ENCODE measurements at regions not wholly inside any gene's neighbourhood (a gene's known extent, or its start where the extent isn't known, plus 50 kb on each side); places are given as distances from the start of the nearest gene placed in this dataset.

DNA sequence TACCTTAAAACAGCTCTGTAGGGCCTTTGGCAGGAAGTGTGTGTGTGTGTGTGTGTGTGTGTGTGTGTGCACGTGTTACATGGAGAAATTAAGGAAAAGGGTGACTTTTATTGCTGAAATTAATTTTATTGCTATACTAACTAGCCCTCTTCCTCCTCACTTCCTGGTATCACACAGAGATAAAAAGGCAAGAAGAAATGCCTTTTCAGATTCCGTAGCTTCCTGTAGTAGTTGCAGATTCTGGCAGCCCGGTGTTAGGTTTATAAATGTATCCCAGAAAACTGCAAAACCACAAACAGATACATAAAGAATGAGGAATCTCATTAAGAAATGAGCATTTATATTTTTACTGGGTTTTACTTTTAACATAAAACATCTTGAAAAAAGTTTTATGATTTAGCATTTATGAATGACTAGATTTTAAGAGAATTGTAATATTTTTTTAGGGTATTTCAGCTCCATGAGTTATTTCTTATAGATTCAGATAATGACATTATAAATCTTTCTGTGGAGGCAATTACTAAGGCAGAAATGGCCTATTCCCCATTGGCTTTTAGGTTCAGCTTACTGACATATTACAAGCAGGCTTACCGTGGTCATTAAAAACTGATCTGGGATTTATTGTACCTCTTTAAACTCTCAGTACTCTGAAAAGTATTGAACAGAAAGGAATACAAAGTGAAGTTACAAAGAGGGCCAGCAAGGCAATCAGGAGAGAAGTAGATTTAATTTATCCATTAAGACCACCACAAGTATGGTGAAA lies 249.1 kb upstream of the TSHZ2 start:
- CTCF ChIA-PET (ENCODE audit: partially characterized antibody), result no interaction called here
- Histone ChIP-seq H3K4me1 (ENCODE audit: insufficient read depth, low read length) (no peaks in the 10 kb centered on the region), H3K9me3 (ENCODE audit: control insufficient read depth in 1 of 2, low read length in 2 of 2) (no peaks in the 10 kb centered on the region), H3K27ac (ENCODE audit: low read depth, low read length) (no peak overlapping the region), H3K36me3 (ENCODE audit: insufficient read depth, low read length) (no peaks in the 10 kb centered on the region), H3K27me3 (ENCODE audit: insufficient read depth, low read length) (no peaks in the 10 kb centered on the region), H3K4me3 (ENCODE audit: low read length in 2 of 2) (no peak overlapping the region)
- intact Hi-C loops (cut with micrococcal nuclease), result no loop called here
- no peak for DNase-seq
- POLR2A ChIA-PET (ENCODE audit: partially characterized antibody), result no interaction called here
- Mint-ChIP-seq H3K27me3 (peaks cover 0 to 1% of the 10 kb centered on the region in 2 donors), H3K27ac (peak overlapping the region in 1 of 7 donors; percentile 71), H3K4me1 (no peaks in the 10 kb centered on the region), H3K4me3 (no peak overlapping the region), H3K36me3 (no peaks in the 10 kb centered on the region), H3K9me3 (peaks cover 0 to 3% (median 0%) of the 10 kb centered on the region in 8 donors)

DNA sequence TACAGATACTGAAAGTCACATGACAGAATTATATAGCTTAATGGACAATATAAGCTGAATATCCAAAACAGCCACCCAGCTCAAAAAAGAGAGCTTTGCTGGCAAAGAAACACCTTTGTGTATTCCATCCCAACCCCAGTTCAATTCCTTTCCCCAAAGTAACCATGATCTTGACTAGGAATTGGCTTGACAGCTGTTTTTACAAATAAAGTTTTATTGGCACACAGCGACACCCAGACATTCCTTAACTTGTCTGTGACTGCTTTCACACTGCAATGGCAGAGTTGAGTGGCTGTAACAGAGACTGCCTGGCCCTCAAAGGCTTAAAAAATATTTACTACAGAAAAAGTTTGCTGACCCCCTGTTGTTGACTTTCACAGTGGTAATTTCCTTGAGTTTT lies 264.0 kb upstream of the TSHZ2 start:
- ChIA-PET CTCF (ENCODE audit: partially characterized antibody) (no interaction called here), POLR2A (ENCODE audit: partially characterized antibody) (no interaction called here)
- H3K4me3 Mint-ChIP-seq, result no peak overlapping the region
- H3K27ac Mint-ChIP-seq, result no peak overlapping the region
- no peaks in the 10 kb centered on the region for H3K4me1 Mint-ChIP-seq
- no peaks in the 10 kb centered on the region for H3K27me3 ChIP-seq (ENCODE audit: insufficient read depth, low read length)
- no peak overlapping the region for H3K27ac ChIP-seq (ENCODE audit: low read depth, low read length)
- no peaks in the 10 kb centered on the region for H3K9me3 ChIP-seq (ENCODE audit: control insufficient read depth in 1 of 2, low read length in 2 of 2)
- H3K36me3 Mint-ChIP-seq, result no peaks in the 10 kb centered on the region
- H3K36me3 ChIP-seq (ENCODE audit: insufficient read depth, low read length), result no peaks in the 10 kb centered on the region
- H3K9me3 Mint-ChIP-seq, result peaks cover 0 to 5% (median 0%) of the 10 kb centered on the region in 8 donors
- no peaks in the 10 kb centered on the region for H3K4me1 ChIP-seq (ENCODE audit: insufficient read depth, low read length)
- no peak overlapping the region for H3K4me3 ChIP-seq (ENCODE audit: low read length in 2 of 2)
- intact Hi-C loops (cut with micrococcal nuclease), result no loop called here
- no peaks in the 10 kb centered on the region for H3K27me3 Mint-ChIP-seq
- no peak for DNase-seq

DNA sequence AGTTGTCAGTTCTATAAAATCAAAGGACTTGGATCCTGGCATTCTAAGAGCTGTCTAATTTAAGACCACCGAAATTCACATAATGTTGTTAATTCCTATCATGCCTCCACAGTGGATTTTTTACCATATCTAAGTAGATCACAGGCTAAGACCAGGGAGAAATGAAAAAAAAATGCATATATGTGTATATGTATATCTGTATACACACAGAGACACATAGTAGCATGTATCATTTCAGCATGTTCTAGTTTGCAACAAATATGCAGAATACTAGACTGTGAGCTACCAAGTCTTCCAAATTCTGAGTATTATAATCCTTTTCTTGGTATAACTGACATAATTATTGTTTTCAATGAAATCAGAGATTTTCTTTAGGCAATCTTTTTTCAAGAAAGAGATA lies 267.6 kb upstream of the TSHZ2 start:
- Mint-ChIP-seq H3K27ac (no peak overlapping the region), H3K4me3 (no peak overlapping the region), H3K4me1 (no peaks in the 10 kb centered on the region), H3K9me3 (peaks cover 0 to 5% (median 0%) of the 10 kb centered on the region in 8 donors), H3K27me3 (no peaks in the 10 kb centered on the region), H3K36me3 (no peaks in the 10 kb centered on the region)
- no peak overlapping the region for H3K27ac ChIP-seq (ENCODE audit: low read depth, low read length)
- no peaks in the 10 kb centered on the region for H3K27me3 ChIP-seq (ENCODE audit: insufficient read depth, low read length)
- ChIA-PET CTCF (ENCODE audit: partially characterized antibody) (interaction anchor here (1.2 kb wide), 1 partner anchor 10 kb away, joined by 3 read pairs; no protein-coding TSS in a partner anchor), POLR2A (ENCODE audit: partially characterized antibody) (no interaction called here)
- no peak overlapping the region for H3K4me3 ChIP-seq (ENCODE audit: low read length in 2 of 2)
- H3K4me1 ChIP-seq (ENCODE audit: insufficient read depth, low read length), result no peaks in the 10 kb centered on the region
- DNase-seq, result no peak
- H3K9me3 ChIP-seq (ENCODE audit: control insufficient read depth in 1 of 2, low read length in 2 of 2), result no peaks in the 10 kb centered on the region
- intact Hi-C loops (cut with micrococcal nuclease), result no loop called here
- H3K36me3 ChIP-seq (ENCODE audit: insufficient read depth, low read length), result no peaks in the 10 kb centered on the region

DNA sequence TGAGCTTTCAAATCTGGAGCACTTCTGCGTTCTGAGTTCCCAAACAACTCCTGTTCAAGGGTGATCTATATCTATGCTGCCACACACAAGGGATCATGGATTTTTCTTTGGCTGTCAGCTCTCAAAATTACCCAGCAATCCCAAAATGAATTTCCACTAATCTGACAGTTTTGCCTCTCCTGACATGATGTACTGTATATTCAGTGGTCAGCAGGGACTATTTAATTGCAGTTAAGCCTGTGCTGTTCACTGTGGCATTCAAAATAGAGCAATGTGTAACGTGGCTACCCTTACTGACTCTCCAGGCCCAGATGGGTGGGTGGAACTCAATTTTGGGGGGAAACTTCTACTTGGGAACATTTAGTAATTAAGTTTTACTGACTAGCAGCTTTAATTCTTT lies 283.8 kb upstream of the TSHZ2 start:
- Mint-ChIP-seq H3K27ac (no peak overlapping the region), H3K4me3 (no peak overlapping the region), H3K36me3 (no peaks in the 10 kb centered on the region), H3K27me3 (peaks cover under 1 to 3% of the 10 kb centered on the region in 2 donors), H3K9me3 (peaks cover 0 to 10% (median 3%) of the 10 kb centered on the region in 8 donors), H3K4me1 (no peaks in the 10 kb centered on the region)
- no peaks in the 10 kb centered on the region for H3K9me3 ChIP-seq (ENCODE audit: control insufficient read depth in 1 of 2, low read length in 2 of 2)
- no peak overlapping the region for H3K27ac ChIP-seq (ENCODE audit: low read depth, low read length)
- ChIA-PET POLR2A (ENCODE audit: partially characterized antibody) (no interaction called here), CTCF (ENCODE audit: partially characterized antibody) (no interaction called here)
- intact Hi-C loops (cut with micrococcal nuclease), result no loop called here
- no peaks in the 10 kb centered on the region for H3K36me3 ChIP-seq (ENCODE audit: insufficient read depth, low read length)
- no peak for DNase-seq
- no peaks in the 10 kb centered on the region for H3K4me1 ChIP-seq (ENCODE audit: insufficient read depth, low read length)
- H3K4me3 ChIP-seq (ENCODE audit: low read length in 2 of 2), result no peak overlapping the region
- H3K27me3 ChIP-seq (ENCODE audit: insufficient read depth, low read length), result no peaks in the 10 kb centered on the region

DNA sequence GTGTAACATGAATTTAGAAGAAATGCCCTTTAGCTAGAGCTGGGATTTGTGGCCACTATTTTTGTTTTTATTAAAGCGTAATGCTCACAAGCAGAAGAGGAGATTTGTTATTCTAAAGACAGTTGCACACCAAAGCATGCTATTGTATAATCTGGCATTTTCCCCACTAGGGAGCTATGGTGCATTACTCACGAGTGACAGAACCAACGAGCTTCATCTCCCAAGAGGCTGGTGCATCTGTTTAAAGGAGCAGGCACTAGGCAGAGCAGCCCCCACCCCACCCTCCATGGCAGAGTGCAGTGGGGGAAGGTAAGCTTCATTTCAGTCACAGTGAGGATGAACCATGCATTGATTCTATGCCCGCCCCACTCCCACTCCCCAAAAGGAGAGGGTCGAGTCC lies 287.3 kb upstream of the TSHZ2 start:
- Mint-ChIP-seq H3K4me3 (no peak overlapping the region), H3K27me3 (peaks cover 0 to 2% of the 10 kb centered on the region in 2 donors), H3K36me3 (no peaks in the 10 kb centered on the region), H3K27ac (no peak overlapping the region), H3K9me3 (peaks cover 0 to 10% (median 4%) of the 10 kb centered on the region in 8 donors), H3K4me1 (no peaks in the 10 kb centered on the region)
- Histone ChIP-seq H3K9me3 (ENCODE audit: control insufficient read depth in 1 of 2, low read length in 2 of 2) (no peaks in the 10 kb centered on the region), H3K4me3 (ENCODE audit: low read length in 2 of 2) (no peak overlapping the region), H3K27me3 (ENCODE audit: insufficient read depth, low read length) (no peaks in the 10 kb centered on the region), H3K36me3 (ENCODE audit: insufficient read depth, low read length) (no peaks in the 10 kb centered on the region), H3K4me1 (ENCODE audit: insufficient read depth, low read length) (no peaks in the 10 kb centered on the region), H3K27ac (ENCODE audit: low read depth, low read length) (no peak overlapping the region)
- POLR2A ChIA-PET (ENCODE audit: partially characterized antibody), result no interaction called here
- CTCF ChIA-PET (ENCODE audit: partially characterized antibody), result no interaction called here
- intact Hi-C loops (cut with micrococcal nuclease), result no loop called here
- no peak for DNase-seq

DNA sequence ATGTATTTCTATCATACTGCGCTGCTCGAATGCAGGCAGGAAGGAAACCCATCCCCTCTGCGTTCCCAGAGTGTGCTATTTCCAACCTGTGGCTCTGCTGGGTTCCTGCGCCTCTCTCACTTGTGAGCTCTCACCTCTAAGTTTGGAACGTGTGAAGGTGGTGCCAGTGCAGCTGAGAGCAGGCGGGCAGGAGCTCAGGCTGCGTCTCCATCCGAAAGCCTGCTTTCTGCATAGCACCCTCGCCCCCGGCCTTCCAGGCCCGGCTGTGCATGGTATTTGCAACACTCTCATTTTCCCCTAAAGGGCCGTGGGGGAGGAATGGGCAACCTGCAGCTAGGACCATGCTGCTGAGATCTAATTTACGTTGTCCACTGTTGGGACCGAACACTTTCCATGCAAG lies 288.0 kb upstream of the TSHZ2 start:
- Histone ChIP-seq H3K4me3 (ENCODE audit: low read length in 2 of 2) (no peak overlapping the region), H3K27ac (ENCODE audit: low read depth, low read length) (no peak overlapping the region), H3K27me3 (ENCODE audit: insufficient read depth, low read length) (no peaks in the 10 kb centered on the region), H3K9me3 (ENCODE audit: control insufficient read depth in 1 of 2, low read length in 2 of 2) (no peaks in the 10 kb centered on the region), H3K4me1 (ENCODE audit: insufficient read depth, low read length) (no peaks in the 10 kb centered on the region), H3K36me3 (ENCODE audit: insufficient read depth, low read length) (no peaks in the 10 kb centered on the region)
- Mint-ChIP-seq H3K27me3 (peaks cover 0 to 3% of the 10 kb centered on the region in 2 donors), H3K9me3 (peaks cover 0 to 10% (median 4%) of the 10 kb centered on the region in 8 donors), H3K4me3 (no peak overlapping the region), H3K4me1 (no peaks in the 10 kb centered on the region), H3K36me3 (no peaks in the 10 kb centered on the region), H3K27ac (no peak overlapping the region)
- CTCF ChIA-PET (ENCODE audit: partially characterized antibody), result no interaction called here
- intact Hi-C loops (cut with micrococcal nuclease), result no loop called here
- POLR2A ChIA-PET (ENCODE audit: partially characterized antibody), result no interaction called here
- no peak for DNase-seq

DNA sequence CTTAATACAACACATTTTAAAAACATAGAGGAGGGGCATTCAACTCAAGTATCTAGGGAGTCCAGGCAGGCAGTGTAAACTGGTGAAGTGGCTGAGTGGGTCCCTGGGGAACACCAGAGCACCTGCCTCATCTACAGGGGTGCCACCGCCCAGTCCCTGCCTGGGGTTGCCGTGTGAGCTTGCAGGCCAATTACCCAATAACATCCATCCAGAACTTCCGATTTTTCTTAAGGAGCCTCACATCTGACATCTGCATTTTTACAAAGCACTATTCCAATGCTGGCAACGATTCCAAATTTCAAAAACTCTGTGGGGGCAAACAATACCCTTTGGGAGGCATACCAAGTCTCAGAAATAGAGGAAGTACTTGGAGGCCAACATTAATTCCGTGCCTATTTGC lies 288.4 kb upstream of the TSHZ2 start:
- Histone ChIP-seq H3K4me1 (ENCODE audit: insufficient read depth, low read length) (no peaks in the 10 kb centered on the region), H3K27ac (ENCODE audit: low read depth, low read length) (no peak overlapping the region), H3K4me3 (ENCODE audit: low read length in 2 of 2) (no peak overlapping the region), H3K27me3 (ENCODE audit: insufficient read depth, low read length) (no peaks in the 10 kb centered on the region), H3K9me3 (ENCODE audit: control insufficient read depth in 1 of 2, low read length in 2 of 2) (no peaks in the 10 kb centered on the region), H3K36me3 (ENCODE audit: insufficient read depth, low read length) (no peaks in the 10 kb centered on the region)
- Mint-ChIP-seq H3K4me3 (no peak overlapping the region), H3K4me1 (no peaks in the 10 kb centered on the region), H3K27me3 (peaks cover 0 to 3% of the 10 kb centered on the region in 2 donors), H3K9me3 (peaks cover 0 to 10% (median 4%) of the 10 kb centered on the region in 8 donors), H3K36me3 (no peaks in the 10 kb centered on the region), H3K27ac (no peak overlapping the region)
- intact Hi-C loops (cut with micrococcal nuclease), result no loop called here
- ChIA-PET CTCF (ENCODE audit: partially characterized antibody) (no interaction called here), POLR2A (ENCODE audit: partially characterized antibody) (no interaction called here)
- no peak for DNase-seq
